ENCODE measurements at regions not wholly inside any gene's neighbourhood (a gene's known extent, or its start where the extent isn't known, plus 50 kb on each side); places are given as distances from the start of the nearest gene placed in this dataset. TPM values are rescaled to one million over a fixed set of nuclear protein-coding genes. Genes with fewer than 3 reads are reported as not detected.

DNA sequence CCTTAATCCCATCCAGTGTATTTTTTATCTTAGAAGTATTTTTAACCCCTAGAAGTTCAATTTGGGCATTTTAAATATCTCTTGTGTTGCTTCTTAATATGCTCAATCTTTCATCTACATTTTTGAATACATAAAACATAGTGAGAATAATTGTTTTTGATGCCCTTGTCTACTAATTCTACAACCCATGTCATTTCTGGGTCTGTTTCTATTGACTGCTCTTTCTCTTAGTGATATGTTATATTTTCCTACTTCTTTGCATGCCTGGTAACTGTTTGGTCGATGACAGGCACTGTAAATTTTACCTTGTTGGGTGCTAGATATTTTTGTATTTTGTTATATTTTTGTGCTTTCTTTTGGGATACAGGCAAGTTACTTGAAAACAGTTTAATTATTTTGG is 56.3 kb downstream of the CYTL1 start:
- Histone ChIP-seq H3K36me3 (no peaks in the 10 kb centered on the region), H3K27ac (no peak overlapping the region), H3K27me3 (no peaks in the 10 kb centered on the region), H3K9ac (no peak overlapping the region), H3K79me2 (ENCODE audit: low read depth) (no peaks in the 10 kb centered on the region), H3K4me1 (no peaks in the 10 kb centered on the region), H3F3A (ENCODE audit: low read depth) (no peaks in the 10 kb centered on the region), H3K4me2 (no peak overlapping the region), H3K9me3 (ENCODE audit: low read depth) (peaks cover 20% of the 10 kb centered on the region), H4K20me1 (ENCODE audit: low read depth) (no peaks in the 10 kb centered on the region), H3K4me3 (no peak overlapping the region), H2AFZ (replicated peaks) (no peak overlapping the region)
- Mint-ChIP-seq H3K4me3 (no peak overlapping the region), H3K27ac (no peak overlapping the region), H3K36me3 (no peaks in the 10 kb centered on the region), H3K9me3 (peaks cover 33% of the 10 kb centered on the region), H3K4me1 (no peaks in the 10 kb centered on the region), H3K27me3 (ENCODE audit: insufficient read depth, low read depth) (peaks cover 9% of the 10 kb centered on the region)
- DNase-seq (ENCODE audit: low spot score), result no peak
- TF ChIP-seq, protein P1, sequence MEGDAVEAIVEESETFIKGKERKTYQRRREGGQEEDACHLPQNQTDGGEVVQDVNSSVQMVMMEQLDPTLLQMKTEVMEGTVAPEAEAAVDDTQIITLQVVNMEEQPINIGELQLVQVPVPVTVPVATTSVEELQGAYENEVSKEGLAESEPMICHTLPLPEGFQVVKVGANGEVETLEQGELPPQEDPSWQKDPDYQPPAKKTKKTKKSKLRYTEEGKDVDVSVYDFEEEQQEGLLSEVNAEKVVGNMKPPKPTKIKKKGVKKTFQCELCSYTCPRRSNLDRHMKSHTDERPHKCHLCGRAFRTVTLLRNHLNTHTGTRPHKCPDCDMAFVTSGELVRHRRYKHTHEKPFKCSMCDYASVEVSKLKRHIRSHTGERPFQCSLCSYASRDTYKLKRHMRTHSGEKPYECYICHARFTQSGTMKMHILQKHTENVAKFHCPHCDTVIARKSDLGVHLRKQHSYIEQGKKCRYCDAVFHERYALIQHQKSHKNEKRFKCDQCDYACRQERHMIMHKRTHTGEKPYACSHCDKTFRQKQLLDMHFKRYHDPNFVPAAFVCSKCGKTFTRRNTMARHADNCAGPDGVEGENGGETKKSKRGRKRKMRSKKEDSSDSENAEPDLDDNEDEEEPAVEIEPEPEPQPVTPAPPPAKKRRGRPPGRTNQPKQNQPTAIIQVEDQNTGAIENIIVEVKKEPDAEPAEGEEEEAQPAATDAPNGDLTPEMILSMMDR (IDR thresholded peaks at IDR 0.05), result no peak

Small RNAs in the stretch of these regions (small RNA-seq; reads per million reads assigned to genes)
- gene RN7SKP113, result not detected

All from neural progenitor cell (in vitro differentiated cells).